ENCODE measurements at regions not wholly inside any gene's neighbourhood (a gene's known extent, or its start where the extent isn't known, plus 50 kb on each side); places are given as distances from the start of the nearest gene placed in this dataset.
A peak's percentile ranks its signal among the peaks of the same experiment; 100 is the strongest.
"Not testable (repeated sequence)": the region's sequence is repeated elsewhere in the genome, so short reads cannot be mapped to it uniquely, and the experiment has no call there.

- no peak for DNase-seq (ENCODE audit: low read depth)
Measured at GRCh38 chrX:1852082-1852481, 237.2 kb downstream of the ASMT start.

GRCh38 chrX:1853447-1853846 lies 238.6 kb downstream of the ASMT start:
- no peak for DNase-seq (ENCODE audit: low read depth)

- no peak for DNase-seq (ENCODE audit: low read depth)
Measured at GRCh38 chrX:1853916-1854315, 239.1 kb downstream of the ASMT start.

GRCh38 chrX:1854861-1855260 lies 240.0 kb downstream of the ASMT start:
- not testable (repeated sequence) for DNase-seq (ENCODE audit: low read depth)

- DNase-seq (ENCODE audit: low read depth), result not testable (repeated sequence)
Measured at GRCh38 chrX:1859266-1859665, 244.4 kb downstream of the ASMT start.

GRCh38 chrX:1860936-1861594 lies 246.2 kb downstream of the ASMT start:
- no peak for DNase-seq (ENCODE audit: low read depth)

GRCh38 chrX:1863995-1864394 lies 249.1 kb downstream of the ASMT start:
- DNase-seq (ENCODE audit: low read depth), result not testable (repeated sequence)

GRCh38 chrX:1870421-1870820 lies 255.6 kb downstream of the ASMT start:
- DNase-seq (ENCODE audit: low read depth), result no peak

GRCh38 chrX:1871887-1872286 lies 257.0 kb downstream of the ASMT start:
- no peak for DNase-seq (ENCODE audit: low read depth)

- DNase-seq (ENCODE audit: low read depth), result no peak
Measured at GRCh38 chrX:1873671-1874070, 258.8 kb downstream of the ASMT start.

- no peak for DNase-seq (ENCODE audit: low read depth)
Measured at GRCh38 chrX:1874416-1874815, 259.6 kb downstream of the ASMT start.

GRCh38 chrX:1874899-1875298 lies 260.0 kb downstream of the ASMT start:
- no peak for DNase-seq (ENCODE audit: low read depth)

- DNase-seq (ENCODE audit: low read depth), result no peak
Measured at GRCh38 chrX:1876041-1876440, 261.2 kb downstream of the ASMT start.

GRCh38 chrX:1877780-1878179 lies 262.9 kb downstream of the ASMT start:
- no peak for DNase-seq (ENCODE audit: low read depth)

GRCh38 chrX:1880884-1881817 lies 266.3 kb downstream of the ASMT start:
- DNase-seq (ENCODE audit: low read depth), result not testable (repeated sequence)

GRCh38 chrX:1883772-1884171 lies 268.9 kb downstream of the ASMT start:
- peak; percentile 5 for DNase-seq (ENCODE audit: low read depth)

GRCh38 chrX:1884446-1884845 lies 269.6 kb downstream of the ASMT start:
- DNase-seq (ENCODE audit: low read depth), result no peak

GRCh38 chrX:1885116-1885515 lies 270.3 kb downstream of the ASMT start:
- DNase-seq (ENCODE audit: low read depth), result no peak

GRCh38 chrX:1888305-1888704 lies 273.4 kb downstream of the ASMT start:
- not testable (repeated sequence) for DNase-seq (ENCODE audit: low read depth)

- DNase-seq (ENCODE audit: low read depth), result no peak
Measured at GRCh38 chrX:1894026-1894294, 279.1 kb downstream of the ASMT start.

GRCh38 chrX:1894740-1895139 lies 279.9 kb downstream of the ASMT start:
- DNase-seq (ENCODE audit: low read depth), result no peak

- DNase-seq (ENCODE audit: low read depth), result no peak
Measured at GRCh38 chrX:1895583-1895982, 280.7 kb downstream of the ASMT start.

GRCh38 chrX:1899841-1900240 lies 285.0 kb downstream of the ASMT start:
- no peak for DNase-seq (ENCODE audit: low read depth)

GRCh38 chrX:1902901-1903235 lies 288.0 kb downstream of the ASMT start:
- DNase-seq (ENCODE audit: low read depth), result no peak
